Astrocyte (in vitro differentiated cells and primary cell): ENCODE measurements at regions not wholly inside any gene's neighbourhood (a gene's known extent, or its start where the extent isn't known, plus 50 kb on each side); places are given as distances from the start of the nearest gene placed in this dataset.

Experiments used
- EZH2 ChIP-seq: IDR thresholded peaks from 2 replicates; pipeline ENCODE4 v1.6.1; 2012; ENCODE audit warnings: mild to moderate bottlenecking, low read length, inconsistent platforms; ENCODE audit not compliant: insufficient read depth
- TF ChIP-seq, protein P1 (sequence below): IDR thresholded peaks from 2 replicates; pipeline ENCODE4 v1.5.1; 2011; ENCODE audit warnings: low read depth, mild to moderate bottlenecking, inconsistent platforms, low read length, moderate library complexity; ENCODE audit not compliant: insufficient read depth

GRCh38 chr5:135211083-135211790, 177.2 kb upstream of the PITX1 start:
- TF ChIP-seq, protein P1, sequence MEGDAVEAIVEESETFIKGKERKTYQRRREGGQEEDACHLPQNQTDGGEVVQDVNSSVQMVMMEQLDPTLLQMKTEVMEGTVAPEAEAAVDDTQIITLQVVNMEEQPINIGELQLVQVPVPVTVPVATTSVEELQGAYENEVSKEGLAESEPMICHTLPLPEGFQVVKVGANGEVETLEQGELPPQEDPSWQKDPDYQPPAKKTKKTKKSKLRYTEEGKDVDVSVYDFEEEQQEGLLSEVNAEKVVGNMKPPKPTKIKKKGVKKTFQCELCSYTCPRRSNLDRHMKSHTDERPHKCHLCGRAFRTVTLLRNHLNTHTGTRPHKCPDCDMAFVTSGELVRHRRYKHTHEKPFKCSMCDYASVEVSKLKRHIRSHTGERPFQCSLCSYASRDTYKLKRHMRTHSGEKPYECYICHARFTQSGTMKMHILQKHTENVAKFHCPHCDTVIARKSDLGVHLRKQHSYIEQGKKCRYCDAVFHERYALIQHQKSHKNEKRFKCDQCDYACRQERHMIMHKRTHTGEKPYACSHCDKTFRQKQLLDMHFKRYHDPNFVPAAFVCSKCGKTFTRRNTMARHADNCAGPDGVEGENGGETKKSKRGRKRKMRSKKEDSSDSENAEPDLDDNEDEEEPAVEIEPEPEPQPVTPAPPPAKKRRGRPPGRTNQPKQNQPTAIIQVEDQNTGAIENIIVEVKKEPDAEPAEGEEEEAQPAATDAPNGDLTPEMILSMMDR, result no peak
- TF ChIP-seq EZH2, result no peak
